ENCODE measurements at regions not wholly inside any gene's neighbourhood (a gene's known extent, or its start where the extent isn't known, plus 50 kb on each side); places are given as distances from the start of the nearest gene placed in this dataset.
"Not testable (repeated sequence)": the region's sequence is repeated elsewhere in the genome, so short reads cannot be mapped to it uniquely, and the experiment has no call there.

GRCh38 chr1:125064029-125064428 is 3879.3 kb downstream of the SRGAP2C start:
- H3K4me3 Mint-ChIP-seq (ENCODE audit: unreplicated experiment); DNase-seq; H3K27ac Mint-ChIP-seq (ENCODE audit: unreplicated experiment); H3K27me3 Mint-ChIP-seq (ENCODE audit: unreplicated experiment); H3K36me3 Mint-ChIP-seq (ENCODE audit: unreplicated experiment); H3K4me1 Mint-ChIP-seq (ENCODE audit: low read depth, unreplicated experiment): not testable (repeated sequence)
- peaks cover 21% of the 10 kb centered on the region for H3K9me3 Mint-ChIP-seq (ENCODE audit: unreplicated experiment)

GRCh38 chr1:125064481-125064880 is 3879.7 kb downstream of the SRGAP2C start:
- Mint-ChIP-seq H3K27me3 (ENCODE audit: unreplicated experiment) (peaks cover 8% of the 10 kb centered on the region), H3K36me3 (ENCODE audit: unreplicated experiment) (peaks cover 9% of the 10 kb centered on the region), H3K9me3 (ENCODE audit: unreplicated experiment) (peaks cover 21% of the 10 kb centered on the region), H3K4me3 (ENCODE audit: unreplicated experiment) (no peak overlapping the region), H3K4me1 (ENCODE audit: low read depth, unreplicated experiment) (no peaks in the 10 kb centered on the region), H3K27ac (ENCODE audit: unreplicated experiment) (no peak overlapping the region)
- DNase-seq, result no peak
- no peak for TF ChIP-seq CTCF (IDR thresholded peaks at IDR 0.05; ENCODE audit: partially characterized antibody, unreplicated experiment)

GRCh38 chr1:125065092-125065820 is 3880.5 kb downstream of the SRGAP2C start:
- no peak for DNase-seq
- Mint-ChIP-seq H3K27me3 (ENCODE audit: unreplicated experiment) (peaks cover 8% of the 10 kb centered on the region), H3K27ac (ENCODE audit: unreplicated experiment) (no peak overlapping the region), H3K9me3 (ENCODE audit: unreplicated experiment) (peaks cover 26% of the 10 kb centered on the region), H3K4me3 (ENCODE audit: unreplicated experiment) (no peak overlapping the region), H3K36me3 (ENCODE audit: unreplicated experiment) (peaks cover 9% of the 10 kb centered on the region), H3K4me1 (ENCODE audit: low read depth, unreplicated experiment) (no peaks in the 10 kb centered on the region)
- no peak for TF ChIP-seq CTCF (IDR thresholded peaks at IDR 0.05; ENCODE audit: partially characterized antibody, unreplicated experiment)

GRCh38 chr1:125065821-125066180 is 3881.0 kb downstream of the SRGAP2C start:
- Mint-ChIP-seq H3K9me3 (ENCODE audit: unreplicated experiment) (peaks cover 31% of the 10 kb centered on the region), H3K27me3 (ENCODE audit: unreplicated experiment) (peaks cover 8% of the 10 kb centered on the region), H3K4me3 (ENCODE audit: unreplicated experiment) (no peak overlapping the region), H3K27ac (ENCODE audit: unreplicated experiment) (no peak overlapping the region), H3K36me3 (ENCODE audit: unreplicated experiment) (peaks cover 9% of the 10 kb centered on the region), H3K4me1 (ENCODE audit: low read depth, unreplicated experiment) (no peaks in the 10 kb centered on the region)
- no peak for TF ChIP-seq CTCF (IDR thresholded peaks at IDR 0.05; ENCODE audit: partially characterized antibody, unreplicated experiment)
- no peak for DNase-seq

- Mint-ChIP-seq H3K27ac (ENCODE audit: unreplicated experiment) (no peak overlapping the region), H3K4me3 (ENCODE audit: unreplicated experiment) (no peak overlapping the region), H3K27me3 (ENCODE audit: unreplicated experiment) (peaks cover 8% of the 10 kb centered on the region), H3K36me3 (ENCODE audit: unreplicated experiment) (peaks cover 9% of the 10 kb centered on the region), H3K9me3 (ENCODE audit: unreplicated experiment) (peaks cover 37% of the 10 kb centered on the region), H3K4me1 (ENCODE audit: low read depth, unreplicated experiment) (no peaks in the 10 kb centered on the region)
- no peak for TF ChIP-seq CTCF (IDR thresholded peaks at IDR 0.05; ENCODE audit: partially characterized antibody, unreplicated experiment)
- DNase-seq, result no peak
Observed at GRCh38 chr1:125066385-125066784, 3881.6 kb downstream of the SRGAP2C start.

GRCh38 chr1:125066849-125067248 is 3882.1 kb downstream of the SRGAP2C start:
- H3K9me3 Mint-ChIP-seq (ENCODE audit: unreplicated experiment), result peaks cover 42% of the 10 kb centered on the region
- H3K4me3 Mint-ChIP-seq (ENCODE audit: unreplicated experiment); H3K27ac Mint-ChIP-seq (ENCODE audit: unreplicated experiment); H3K4me1 Mint-ChIP-seq (ENCODE audit: low read depth, unreplicated experiment); DNase-seq; H3K27me3 Mint-ChIP-seq (ENCODE audit: unreplicated experiment); H3K36me3 Mint-ChIP-seq (ENCODE audit: unreplicated experiment): not testable (repeated sequence)
